GM12891 (cell line): ENCODE measurements at regions not wholly inside any gene's neighbourhood (a gene's known extent, or its start where the extent isn't known, plus 50 kb on each side); places are given as distances from the start of the nearest gene placed in this dataset.

Source experiments
- POLR2A ChIP-seq: IDR thresholded peaks from 2 replicates; pipeline ENCODE4 v1.6.1; 2011; ENCODE audit warnings: low read depth, low read length, control low read depth
- SPI1 ChIP-seq: IDR thresholded peaks from 2 replicates; pipeline ENCODE4 v1.6.1; 2011; ENCODE audit warnings: low read depth, low read length, control low read depth

DNA sequence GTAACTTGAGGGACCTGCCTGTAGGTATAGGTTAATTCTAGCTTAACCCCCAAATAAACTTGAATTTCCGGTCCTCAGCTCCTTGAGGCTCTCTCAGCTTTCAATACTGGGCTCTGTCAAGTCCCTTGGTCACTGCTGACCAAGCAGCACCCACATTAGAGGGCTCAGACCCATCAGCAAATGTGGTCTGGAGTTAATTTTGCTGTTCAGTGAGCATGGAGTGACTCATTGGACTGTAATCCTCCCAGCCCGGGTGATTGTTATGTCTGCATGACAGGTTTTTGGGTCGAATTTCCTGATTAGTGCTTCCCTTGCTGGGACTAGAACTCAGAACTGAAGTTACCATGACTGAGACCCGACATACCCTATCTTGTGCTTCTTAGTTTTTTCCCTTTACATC is 130.6 kb downstream of the URB2 start:
- TF ChIP-seq POLR2A: no peak
- TF ChIP-seq SPI1: no peak
